AG10803 (cell line): ENCODE measurements at regions not wholly inside any gene's neighbourhood (a gene's known extent, or its start where the extent isn't known, plus 50 kb on each side); places are given as distances from the start of the nearest gene placed in this dataset.

Experiments
- DNase-seq: peaks from one replicate; pipeline ENCODE4 v3.0.0; 2010; ENCODE audit warnings: low read depth
- H3K4me3 ChIP-seq: 2 replicates; pipeline ENCODE4 v1.5.1; 2011; ENCODE audit warnings: mild to moderate bottlenecking, low read length, control low read depth
- TF ChIP-seq, protein P1 (sequence below): conservative IDR thresholded peaks from 2 replicates; pipeline ENCODE4 v1.5.1; 2011; ENCODE audit warnings: mild to moderate bottlenecking, low read length, control low read depth, inconsistent platforms

DNA sequence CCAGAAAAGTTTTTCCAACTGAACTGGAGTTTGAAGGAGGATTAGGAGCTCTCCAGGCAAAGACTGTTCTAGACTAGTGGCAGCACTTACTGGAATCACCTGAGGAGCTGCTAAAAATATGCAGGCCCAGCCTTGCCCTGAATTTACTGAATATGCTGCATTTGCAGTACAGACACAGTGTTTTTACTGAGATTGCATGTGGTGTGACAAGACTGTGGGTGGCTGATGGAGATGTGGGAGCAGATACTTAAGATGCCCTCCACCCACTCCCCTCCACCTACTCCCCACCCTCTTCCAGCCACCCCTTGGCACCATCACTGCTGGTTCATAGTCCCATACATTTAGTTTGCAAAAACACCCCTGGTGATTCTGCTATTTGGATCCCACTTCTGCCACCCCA is 64.1 kb upstream of the HRH2 start:
- H3K4me3 ChIP-seq: no peak overlapping the region
- TF ChIP-seq, protein P1, sequence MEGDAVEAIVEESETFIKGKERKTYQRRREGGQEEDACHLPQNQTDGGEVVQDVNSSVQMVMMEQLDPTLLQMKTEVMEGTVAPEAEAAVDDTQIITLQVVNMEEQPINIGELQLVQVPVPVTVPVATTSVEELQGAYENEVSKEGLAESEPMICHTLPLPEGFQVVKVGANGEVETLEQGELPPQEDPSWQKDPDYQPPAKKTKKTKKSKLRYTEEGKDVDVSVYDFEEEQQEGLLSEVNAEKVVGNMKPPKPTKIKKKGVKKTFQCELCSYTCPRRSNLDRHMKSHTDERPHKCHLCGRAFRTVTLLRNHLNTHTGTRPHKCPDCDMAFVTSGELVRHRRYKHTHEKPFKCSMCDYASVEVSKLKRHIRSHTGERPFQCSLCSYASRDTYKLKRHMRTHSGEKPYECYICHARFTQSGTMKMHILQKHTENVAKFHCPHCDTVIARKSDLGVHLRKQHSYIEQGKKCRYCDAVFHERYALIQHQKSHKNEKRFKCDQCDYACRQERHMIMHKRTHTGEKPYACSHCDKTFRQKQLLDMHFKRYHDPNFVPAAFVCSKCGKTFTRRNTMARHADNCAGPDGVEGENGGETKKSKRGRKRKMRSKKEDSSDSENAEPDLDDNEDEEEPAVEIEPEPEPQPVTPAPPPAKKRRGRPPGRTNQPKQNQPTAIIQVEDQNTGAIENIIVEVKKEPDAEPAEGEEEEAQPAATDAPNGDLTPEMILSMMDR: no peak
- no peak for DNase-seq

DNA sequence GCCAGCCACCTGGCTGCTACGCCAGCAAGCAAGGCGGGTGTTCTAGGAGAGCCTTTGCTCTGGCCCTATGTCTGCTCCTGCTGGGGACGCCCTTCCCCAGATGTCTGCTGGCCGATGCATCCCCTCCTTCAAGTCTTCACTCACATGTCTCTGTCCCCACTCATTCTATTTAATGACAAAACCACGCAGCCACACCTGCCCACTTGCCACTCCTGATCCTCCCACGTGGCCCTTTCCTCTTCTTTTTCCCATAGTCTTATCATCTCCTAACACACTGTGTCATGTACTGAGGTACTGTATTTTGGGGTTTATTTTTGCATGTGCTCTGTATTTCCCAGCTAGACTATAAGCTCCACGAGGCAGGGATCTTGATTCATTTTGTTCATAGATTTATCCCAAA is 62.0 kb upstream of the HRH2 start:
- TF ChIP-seq, protein P1: no peak
- DNase-seq: no peak
- H3K4me3 ChIP-seq: no peak overlapping the region

DNA sequence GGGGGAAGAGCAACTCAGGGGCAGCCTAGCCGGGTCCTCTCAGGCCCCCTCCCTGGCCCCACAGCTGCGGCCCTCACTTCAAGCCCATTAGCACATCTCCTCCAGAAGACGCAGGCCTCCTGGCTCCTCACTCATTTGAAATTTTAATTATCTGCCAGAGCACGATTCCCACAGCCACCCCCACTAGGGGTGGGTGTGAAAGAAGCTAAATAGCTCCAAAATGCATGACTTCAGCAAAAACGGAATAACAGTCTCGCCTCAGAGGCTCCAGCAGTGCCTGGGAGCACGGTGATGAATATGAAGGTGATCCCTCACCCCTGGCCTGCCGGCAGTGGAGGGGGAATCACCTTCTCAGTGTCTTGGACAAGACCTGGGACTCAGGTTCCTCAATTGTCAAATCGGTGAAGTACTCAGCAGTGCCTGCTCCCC is 61.1 kb upstream of the HRH2 start:
- TF ChIP-seq, protein P1: no peak
- no peak for DNase-seq
- H3K4me3 ChIP-seq: no peak overlapping the region

DNA sequence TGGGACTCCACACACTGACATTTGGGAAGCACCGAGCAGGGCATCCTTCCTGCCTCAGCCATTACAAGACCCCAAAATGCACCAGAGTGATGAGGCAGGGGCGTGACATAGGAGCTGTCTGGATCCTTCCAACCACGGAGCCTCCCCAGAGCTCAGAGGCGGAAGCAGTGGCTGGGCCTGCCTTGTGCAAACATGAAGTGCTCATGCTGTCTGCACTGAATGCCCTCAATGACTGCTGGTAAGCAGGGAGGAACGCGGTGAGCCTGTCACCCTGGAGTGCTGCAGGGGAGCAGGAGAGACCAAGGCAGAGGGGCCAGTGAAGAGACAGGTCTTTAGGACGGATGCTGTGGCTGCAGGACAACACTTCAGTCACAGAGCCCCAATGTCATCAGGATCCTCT is 60.2 kb upstream of the HRH2 start:
- TF ChIP-seq, protein P1: no peak
- no peak overlapping the region for H3K4me3 ChIP-seq
- DNase-seq: no peak

DNA sequence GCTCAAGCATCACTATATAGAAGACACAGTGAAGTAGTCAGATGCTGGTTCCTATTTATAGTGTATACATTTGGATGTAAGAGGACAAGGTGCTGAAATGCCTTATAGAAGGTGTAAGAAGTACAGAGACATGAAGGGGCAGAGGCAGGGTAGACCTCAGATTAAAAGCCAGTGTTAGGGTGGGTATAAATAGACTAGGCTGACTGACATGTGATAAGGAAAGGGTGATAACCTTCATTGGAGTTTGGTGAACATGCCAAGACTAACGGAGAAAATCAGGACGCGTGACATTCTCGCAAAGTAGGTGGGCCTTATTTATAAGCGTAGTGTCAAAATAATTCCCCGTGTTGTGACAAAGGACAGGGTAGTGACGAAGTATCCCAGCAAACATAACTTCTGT is 59.1 kb upstream of the HRH2 start:
- TF ChIP-seq, protein P1: no peak
- DNase-seq: no peak
- no peak overlapping the region for H3K4me3 ChIP-seq

DNA sequence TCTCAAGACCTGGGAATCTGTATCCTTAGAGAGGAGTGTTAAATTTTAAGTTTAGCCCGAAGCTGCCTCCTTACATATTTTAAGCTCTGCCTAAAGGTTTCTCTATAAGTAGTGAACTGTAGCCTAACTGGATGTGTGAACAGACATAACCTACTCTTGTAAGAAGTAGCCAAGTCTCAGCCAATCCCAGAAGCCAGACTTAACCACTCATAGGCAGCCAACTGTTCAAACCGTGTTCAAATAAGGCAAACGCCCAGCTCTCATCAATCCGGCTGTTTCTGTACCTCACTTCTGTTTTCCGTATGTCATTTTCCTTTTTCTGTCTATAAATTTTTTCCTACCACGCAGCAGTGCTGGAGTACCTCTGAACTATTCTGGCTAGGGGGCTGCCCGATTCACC is 58.7 kb upstream of the HRH2 start:
- no peak for DNase-seq
- no peak overlapping the region for H3K4me3 ChIP-seq
- TF ChIP-seq, protein P1: no peak

DNA sequence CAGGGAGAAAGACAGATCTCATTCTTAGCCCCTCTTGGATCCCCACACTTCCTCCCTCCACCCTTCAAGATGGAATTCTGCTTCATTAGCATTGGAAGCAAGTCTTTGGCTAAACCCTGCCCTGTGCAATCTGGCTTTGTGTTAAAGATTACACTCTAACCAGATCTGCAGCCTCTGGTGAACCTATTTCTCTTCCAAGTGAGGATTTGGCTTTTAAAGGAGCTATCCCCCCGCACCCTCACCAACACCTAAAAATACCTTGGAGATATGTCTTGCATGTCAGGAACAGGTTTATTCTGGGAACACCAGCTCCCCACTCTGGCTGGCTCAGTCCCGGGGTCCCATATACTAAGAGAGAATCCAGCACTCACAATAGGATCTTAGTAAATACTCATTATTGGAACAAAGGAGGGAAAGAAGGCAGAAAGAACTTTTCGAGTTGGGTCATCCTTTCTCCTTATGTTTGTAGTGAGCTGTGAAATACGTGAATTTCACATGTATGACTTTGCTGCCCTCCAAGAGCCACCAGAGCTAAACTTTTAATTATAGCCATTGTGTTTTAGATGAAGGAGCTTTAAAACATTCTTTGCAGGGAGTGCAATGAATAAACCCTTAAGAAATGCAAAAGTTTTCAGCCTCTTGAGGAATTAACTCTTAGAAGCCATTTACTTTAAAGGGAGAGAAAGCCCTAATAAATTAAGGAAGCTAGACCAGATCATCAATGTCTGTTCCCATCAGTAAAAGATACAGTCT is 53.7 kb upstream of the HRH2 start:
- DNase-seq: no peak
- H3K4me3 ChIP-seq: no peak overlapping the region
- TF ChIP-seq, protein P1: no peak
